GM18508 (cell line): ENCODE measurements at regions not wholly inside any gene's neighbourhood (a gene's known extent, or its start where the extent isn't known, plus 50 kb on each side); places are given as distances from the start of the nearest gene placed in this dataset.

ENCODE experiments used
- ATAC-seq: cut with Tn5 transposase; IDR thresholded peaks from one replicate; pipeline ENCODE4 v1.9.1; 2021; ENCODE audit warnings: moderate number of reproducible peaks; ENCODE audit not compliant: insufficient read depth, unreplicated experiment

DNA sequence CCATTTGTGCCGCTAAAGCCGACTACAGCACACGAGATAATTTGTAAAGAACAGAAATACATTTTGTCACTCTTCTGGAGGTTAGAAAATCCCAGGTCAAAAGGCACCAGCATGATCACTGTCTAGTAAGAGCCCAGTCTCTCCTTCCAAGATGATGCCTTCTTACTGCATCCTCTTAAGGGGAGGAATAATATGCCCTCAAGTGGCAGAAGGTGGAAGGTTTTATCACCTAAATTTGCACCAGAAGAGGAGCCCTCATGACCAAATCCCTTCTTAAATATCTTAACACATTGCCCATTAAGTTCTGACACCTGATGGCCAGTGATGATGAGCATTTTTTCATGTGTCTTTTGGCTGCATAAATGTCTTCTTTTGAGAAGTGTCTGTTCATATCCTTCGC is 326.7 kb upstream of the RGS18 start:
- ATAC-seq = no peak

DNA sequence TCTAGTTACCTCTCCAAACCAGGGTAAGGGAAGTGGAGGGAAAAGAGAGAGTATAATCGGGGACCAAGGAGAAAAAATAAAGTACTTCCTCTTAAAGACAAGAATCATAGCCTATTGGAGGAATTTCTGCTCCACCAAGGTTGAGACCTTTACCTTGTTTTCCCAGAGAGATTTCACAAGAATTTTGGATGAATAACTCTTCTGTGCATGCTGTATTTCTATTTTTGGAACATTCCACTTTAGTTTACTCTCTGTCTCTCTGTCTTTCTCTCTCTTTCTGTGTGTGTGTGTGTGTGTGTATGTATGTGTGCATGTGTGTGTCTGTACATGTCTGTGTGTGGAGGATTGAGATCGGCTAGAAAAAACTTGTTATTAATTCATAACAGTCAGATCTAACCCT is 318.4 kb upstream of the RGS18 start:
- ATAC-seq = no peak

- ATAC-seq = no peak
Observed at GRCh38 chr1:191851799-191852595, 306.3 kb upstream of the RGS18 start.

DNA sequence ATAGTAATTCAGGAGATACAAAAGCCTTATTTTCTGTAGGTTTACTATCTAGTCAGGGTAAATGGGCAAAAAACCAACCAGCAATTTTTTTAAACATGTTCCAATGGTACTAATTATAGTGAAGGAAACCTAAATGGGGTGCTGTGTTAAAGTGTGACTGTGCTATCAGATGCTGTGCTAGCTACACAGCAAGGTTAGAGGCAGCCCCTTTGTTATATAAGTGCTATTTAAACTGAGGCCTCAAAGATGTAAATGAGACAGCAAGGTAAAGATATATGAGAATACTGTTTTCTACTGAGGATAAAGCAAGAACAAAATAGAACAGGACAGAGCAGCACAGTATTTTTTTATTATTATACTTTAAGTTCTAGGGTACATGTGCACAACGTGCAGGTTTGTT is 305.4 kb upstream of the RGS18 start:
- no peak for ATAC-seq

DNA sequence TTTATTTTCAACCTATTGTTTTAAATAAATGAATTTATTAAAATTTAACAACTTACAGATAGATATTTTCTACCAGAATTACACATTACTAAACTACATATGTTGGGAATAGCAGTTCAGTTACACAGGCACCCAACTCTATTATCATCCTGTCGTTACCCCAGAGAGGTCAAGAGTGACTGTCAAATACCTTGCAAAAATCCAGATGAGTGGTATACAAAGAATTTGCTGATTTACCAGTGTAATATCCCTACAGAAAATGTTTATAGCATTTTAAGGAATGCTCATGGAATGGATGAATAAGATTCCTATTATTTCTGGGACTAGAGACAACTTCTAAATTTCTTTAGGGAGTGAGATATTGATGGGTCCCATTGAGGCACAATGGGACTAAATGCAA is 300.7 kb upstream of the RGS18 start:
- no peak for ATAC-seq

- ATAC-seq = no peak
Observed at GRCh38 chr1:191865479-191865878, 292.8 kb upstream of the RGS18 start.

DNA sequence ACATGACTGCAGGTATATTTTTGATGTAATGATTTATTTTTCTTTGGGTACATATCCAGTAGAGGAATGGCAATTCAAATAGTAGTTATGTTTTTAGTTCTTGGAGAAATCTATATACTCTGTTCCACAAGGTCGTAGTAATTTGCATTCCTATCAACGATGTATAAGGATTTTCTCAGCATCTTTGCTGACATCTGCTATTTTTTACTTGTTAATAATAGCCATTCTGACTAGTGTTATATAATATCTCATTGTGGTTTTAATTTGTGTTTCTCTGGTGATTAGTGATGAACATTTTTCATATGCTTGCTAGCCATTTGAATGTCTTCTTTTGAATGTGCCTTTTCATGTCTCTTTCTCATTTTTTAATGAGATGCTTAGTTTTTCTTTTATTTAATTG is 292.1 kb upstream of the RGS18 start:
- no peak for ATAC-seq

- peak; percentile 21 for ATAC-seq
Observed at GRCh38 chr1:191869790-191870312, 288.4 kb upstream of the RGS18 start.

- ATAC-seq = peak; percentile 66
Observed at GRCh38 chr1:191870490-191870889, 287.8 kb upstream of the RGS18 start.

DNA sequence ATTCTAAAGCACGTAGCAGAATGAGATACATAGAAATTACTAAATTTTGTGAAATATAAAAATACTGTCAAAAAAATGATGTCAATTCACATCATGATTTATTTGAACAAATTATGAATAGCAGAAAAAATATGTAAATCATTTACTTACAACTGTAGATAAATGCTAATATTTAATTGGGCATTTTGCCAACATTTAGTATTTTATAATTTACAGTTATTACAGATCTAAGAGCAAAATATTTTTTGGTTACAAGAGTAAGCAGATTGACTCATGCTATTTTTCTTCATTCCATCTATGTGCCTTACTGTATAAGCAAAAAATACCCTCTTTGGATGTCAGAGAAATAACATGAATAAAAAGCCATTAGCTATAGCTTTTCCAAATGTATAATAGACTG is 282.3 kb upstream of the RGS18 start:
- no peak for ATAC-seq

- ATAC-seq = no peak
Observed at GRCh38 chr1:191876631-191877030, 281.6 kb upstream of the RGS18 start.

DNA sequence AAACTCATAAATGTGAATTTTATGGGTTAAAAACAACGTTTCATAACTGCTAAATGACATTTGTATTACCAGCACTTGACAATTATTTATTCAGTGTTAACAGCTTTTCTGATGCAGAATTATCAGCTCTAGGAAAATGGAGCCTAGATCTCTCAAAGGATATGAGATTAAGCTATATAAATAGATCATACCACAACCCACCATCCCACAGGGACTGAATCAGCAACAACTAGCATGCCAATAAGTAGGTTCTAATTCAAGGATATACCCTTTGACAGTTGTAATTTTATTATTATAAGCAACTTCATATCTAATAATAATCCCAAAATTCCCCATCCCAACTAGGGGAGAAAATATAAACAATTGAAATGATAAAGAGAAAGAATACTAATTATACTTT is 275.4 kb upstream of the RGS18 start:
- ATAC-seq = no peak

DNA sequence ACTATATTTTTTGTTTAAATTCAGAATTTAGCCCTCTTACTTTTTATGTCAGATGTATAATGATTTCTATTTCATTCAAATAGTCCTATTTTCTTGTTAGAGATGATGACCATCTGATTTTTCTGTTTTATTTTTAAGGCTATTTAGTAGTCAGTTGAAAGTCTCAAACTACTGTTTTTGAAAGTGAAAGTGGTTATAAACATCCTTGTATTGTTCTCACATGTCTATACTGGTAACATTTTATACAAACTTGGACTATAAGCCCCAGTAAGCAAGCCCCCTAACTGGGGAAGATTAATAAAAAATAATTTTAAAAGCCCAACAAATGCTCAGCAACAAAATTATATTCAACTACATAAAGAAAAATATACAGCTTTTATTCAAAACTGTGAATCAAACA is 271.3 kb upstream of the RGS18 start:
- no peak for ATAC-seq

DNA sequence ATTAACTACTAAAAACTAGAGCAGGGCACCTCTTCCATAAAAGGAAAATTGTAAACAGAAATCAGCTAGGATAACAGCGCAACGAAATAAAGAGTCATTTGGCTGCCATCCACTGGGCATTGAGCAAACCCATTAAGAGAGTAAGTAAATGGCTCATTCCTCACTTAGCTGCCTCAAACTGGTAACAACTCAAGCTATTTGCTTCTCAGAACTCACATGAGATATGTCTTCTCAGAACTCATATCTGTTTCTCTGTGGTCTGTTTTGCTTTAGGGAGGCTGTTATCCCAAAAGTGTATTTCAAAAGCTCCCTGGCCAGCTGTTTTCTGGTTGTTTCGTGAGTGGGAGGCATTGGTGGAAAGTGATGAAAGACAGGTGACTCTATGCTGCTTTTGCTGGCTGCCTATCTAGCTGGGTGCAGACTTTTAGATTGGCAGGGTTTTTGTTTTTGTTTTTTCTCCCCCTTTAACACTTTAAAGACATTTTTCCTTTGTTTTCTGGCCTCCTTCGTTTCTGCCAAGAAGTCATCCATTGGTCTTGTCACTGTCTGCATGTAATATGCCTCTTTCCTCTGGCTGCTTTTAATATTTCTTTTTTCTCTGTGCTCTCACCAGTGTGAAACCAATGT is 269.2 kb upstream of the RGS18 start:
- no peak for ATAC-seq

DNA sequence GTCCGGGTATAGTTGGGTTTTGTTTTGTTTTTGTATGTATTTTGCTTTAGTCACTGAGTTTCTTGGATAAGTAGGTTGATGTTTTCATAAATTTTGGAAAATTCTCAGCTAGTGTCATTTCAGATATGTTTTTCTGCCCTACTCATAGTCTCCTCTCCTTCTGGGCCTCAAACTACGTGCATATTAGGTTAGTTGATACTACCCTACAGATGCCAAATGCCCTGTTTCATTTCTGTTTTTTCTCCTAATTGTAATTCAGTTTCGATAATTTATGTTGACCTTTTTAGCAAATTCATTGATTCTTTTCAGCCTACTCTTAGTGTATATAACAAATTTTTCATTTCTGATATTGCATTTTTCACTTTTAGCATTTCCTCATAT is 268.6 kb upstream of the RGS18 start:
- no peak for ATAC-seq

DNA sequence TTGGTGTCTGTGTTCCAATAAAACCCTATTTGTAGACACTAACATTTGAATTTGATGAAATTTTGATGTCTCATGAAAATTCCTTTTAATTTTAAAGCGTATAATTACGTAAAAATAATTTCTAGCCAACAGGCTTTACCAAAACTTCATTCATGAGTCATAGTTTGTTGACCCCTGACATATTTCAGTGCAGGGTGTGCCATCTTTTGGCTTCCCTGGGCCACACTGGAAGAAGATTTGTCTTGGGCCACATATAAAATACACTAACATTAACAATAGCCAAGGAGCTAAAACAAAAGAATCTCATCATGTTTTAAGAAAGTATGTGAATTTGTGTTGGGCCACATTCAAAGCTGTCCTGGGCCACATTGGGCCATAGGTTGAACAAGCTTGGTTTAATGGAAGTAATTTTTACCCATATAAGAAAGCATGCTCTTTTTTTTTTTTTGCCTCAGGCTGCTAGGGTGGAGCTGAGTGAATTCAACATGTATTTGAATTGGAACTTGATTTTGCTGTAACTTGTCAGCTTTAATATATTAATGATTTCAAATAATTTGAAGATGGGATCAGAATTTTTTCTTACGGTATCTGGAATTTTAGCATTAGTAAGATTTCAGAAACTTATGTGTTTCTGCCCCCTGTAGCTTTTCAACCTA is 267.7 kb upstream of the RGS18 start:
- no peak for ATAC-seq

- ATAC-seq = no peak
Observed at GRCh38 chr1:191892716-191893115, 265.5 kb upstream of the RGS18 start.

DNA sequence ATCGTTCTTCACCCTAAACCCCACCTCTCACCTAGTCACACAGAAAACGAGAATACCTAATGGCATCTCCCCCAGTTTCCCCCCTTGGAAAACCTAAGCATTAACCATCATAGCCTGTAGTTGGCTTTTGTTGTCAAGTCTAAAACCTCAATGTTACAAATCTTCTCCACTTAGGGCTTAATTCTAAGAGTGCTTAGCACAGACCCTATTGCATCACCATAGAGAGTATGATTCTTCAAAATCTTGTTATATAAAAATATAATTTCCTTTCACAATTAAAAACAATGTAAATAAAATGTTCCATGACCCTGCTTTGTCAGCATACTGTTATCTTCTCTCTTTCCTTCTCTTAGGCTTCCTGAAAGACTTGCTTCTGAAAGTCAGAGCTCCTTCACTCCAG is 263.2 kb upstream of the RGS18 start:
- ATAC-seq = no peak

DNA sequence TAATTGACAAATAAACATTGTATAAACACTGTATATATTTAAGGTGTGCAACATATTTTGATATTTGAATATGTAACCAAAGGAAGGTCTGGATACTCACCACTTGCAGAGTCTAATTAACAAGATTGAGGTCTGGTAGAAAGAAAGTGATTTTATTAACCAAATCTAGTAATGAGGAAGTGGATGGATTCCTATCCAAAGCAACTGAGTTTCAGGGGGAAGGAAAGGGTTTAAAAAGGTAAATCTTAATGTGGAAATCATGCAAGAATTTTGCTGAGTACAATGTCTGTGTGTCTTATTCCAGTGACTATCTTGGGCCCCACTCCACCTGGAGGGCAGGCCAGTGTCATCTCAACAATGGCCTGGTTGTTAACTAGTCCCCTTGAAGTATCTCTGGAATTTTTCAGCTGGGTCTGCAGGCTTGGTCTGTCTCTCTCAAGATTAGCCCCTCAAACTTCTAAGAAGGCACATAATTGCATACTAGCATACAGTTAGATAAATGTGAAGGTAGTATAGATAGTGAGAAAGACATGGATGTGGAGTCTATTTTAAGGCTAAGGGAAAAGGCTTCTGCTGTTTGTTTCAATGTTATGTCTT is 262.7 kb upstream of the RGS18 start:
- no peak for ATAC-seq

- no peak for ATAC-seq
Observed at GRCh38 chr1:191897134-191897533, 261.1 kb upstream of the RGS18 start.

DNA sequence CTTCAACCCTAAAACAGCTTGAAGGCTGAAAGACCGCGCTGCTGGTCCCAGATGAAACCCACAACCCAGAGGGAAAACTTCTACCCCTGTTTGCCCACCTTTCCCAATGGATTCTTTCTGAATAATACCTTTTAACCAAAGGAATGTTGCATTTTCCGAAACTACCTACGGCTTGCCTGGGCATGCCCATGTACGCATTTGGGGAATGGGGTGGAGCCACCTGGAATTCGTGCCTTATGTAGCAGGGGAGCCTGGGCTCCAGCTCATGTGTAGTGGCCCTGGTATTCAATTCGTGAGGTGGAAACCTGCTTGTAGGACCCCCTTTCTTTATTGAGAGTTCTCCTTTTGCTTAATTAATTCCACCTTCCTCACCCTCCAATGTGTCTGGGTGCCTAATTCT is 256.6 kb upstream of the RGS18 start:
- ATAC-seq = no peak
